ENCODE measurements at regions not wholly inside any gene's neighbourhood (a gene's known extent, or its start where the extent isn't known, plus 50 kb on each side); places are given as distances from the start of the nearest gene placed in this dataset.

DNA sequence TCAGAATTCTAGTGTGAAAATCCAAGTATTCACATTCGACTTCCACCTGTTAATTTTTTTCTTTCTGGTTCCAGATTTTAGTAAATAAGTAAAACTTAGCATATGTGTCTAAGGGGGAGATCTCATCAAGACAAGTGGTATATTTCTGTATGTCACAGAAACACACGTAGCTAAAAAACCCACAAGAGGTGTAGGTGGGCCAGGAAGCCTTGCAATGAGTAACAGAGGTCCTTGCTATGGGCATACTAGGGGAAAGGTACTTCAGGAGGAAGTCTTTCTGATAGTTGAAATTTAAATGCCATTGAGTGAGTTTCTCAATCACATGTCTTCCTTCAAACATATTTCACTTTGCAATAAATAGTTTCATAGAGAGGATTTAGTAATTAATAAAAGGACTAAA, 315.8 kb downstream of the MID1IP1 start:
- TF ChIP-seq, protein P1, sequence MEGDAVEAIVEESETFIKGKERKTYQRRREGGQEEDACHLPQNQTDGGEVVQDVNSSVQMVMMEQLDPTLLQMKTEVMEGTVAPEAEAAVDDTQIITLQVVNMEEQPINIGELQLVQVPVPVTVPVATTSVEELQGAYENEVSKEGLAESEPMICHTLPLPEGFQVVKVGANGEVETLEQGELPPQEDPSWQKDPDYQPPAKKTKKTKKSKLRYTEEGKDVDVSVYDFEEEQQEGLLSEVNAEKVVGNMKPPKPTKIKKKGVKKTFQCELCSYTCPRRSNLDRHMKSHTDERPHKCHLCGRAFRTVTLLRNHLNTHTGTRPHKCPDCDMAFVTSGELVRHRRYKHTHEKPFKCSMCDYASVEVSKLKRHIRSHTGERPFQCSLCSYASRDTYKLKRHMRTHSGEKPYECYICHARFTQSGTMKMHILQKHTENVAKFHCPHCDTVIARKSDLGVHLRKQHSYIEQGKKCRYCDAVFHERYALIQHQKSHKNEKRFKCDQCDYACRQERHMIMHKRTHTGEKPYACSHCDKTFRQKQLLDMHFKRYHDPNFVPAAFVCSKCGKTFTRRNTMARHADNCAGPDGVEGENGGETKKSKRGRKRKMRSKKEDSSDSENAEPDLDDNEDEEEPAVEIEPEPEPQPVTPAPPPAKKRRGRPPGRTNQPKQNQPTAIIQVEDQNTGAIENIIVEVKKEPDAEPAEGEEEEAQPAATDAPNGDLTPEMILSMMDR (IDR thresholded peaks at IDR 0.05) = no peak
- no peak for TF ChIP-seq POLR2A (IDR thresholded peaks at IDR 0.05)
